ENCODE measurements at regions not wholly inside any gene's neighbourhood (a gene's known extent, or its start where the extent isn't known, plus 50 kb on each side); places are given as distances from the start of the nearest gene placed in this dataset.

DNA sequence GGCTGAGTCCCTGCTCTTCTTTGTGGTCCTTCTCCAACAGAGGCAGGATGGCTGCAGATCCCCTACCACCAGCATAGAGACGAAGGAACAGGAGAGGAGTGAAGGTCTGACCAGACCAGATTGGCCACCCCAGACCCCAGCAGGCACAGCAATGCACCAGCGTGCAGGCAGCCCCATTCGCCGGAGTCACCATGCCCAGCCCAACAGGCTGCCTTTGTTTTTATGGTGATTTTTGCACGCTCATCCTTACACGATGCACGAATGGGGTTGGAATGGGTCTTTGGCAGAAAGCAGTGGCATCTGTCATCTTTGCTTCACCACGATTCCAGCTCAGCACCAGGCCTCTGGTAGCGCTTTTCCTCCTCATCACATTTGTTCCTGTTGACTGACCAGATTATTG lies 427.6 kb downstream of the INHBA start:
- Histone ChIP-seq H3K4me1 (ENCODE audit: control insufficient read depth in 1 of 2, insufficient read depth in 2 of 2, low read length in 2 of 2) (no peaks in the 10 kb centered on the region), H3K4me2 (replicated peaks; ENCODE audit: extremely low read depth, low read length, poor library complexity, severe bottlenecking) (no peak overlapping the region), H3K79me2 (ENCODE audit: insufficient read depth, low read length) (no peaks in the 10 kb centered on the region), H3K4me3 (replicated peaks in 1 of 3; ENCODE audit: low read depth in 2 of 3, low read length in 3 of 3) (no peak overlapping the region), H3K9ac (ENCODE audit: insufficient read depth, low read length, poor library complexity, severe bottlenecking) (no peak overlapping the region), H2AFZ (ENCODE audit: insufficient read depth, low read depth, low read length, poor library complexity, severe bottlenecking) (no peak overlapping the region), H3K27ac (ENCODE audit: low read depth in 1 of 2, low read length in 2 of 2) (no peak overlapping the region), H3K9me3 (replicated peaks in 1 of 2; ENCODE audit: control insufficient read depth in 1 of 2, insufficient read depth in 1 of 2, low read length in 2 of 2) (no peaks in the 10 kb centered on the region), H4K20me1 (ENCODE audit: insufficient read depth, low read length) (no peaks in the 10 kb centered on the region), H3K27me3 (ENCODE audit: control insufficient read depth in 2 of 2, insufficient read depth in 2 of 2, low read length in 2 of 2) (no peaks in the 10 kb centered on the region), H3K36me3 (replicated peaks in 1 of 2; ENCODE audit: control insufficient read depth in 1 of 2, insufficient read depth in 2 of 2, low read length in 2 of 2) (no peaks in the 10 kb centered on the region)
- no peaks in the 10 kb centered on the region for H3K36me3 Mint-ChIP-seq
- H3K4me3 Mint-ChIP-seq = no peak overlapping the region
- H3K27ac Mint-ChIP-seq = no peak overlapping the region
- DNase-seq = no peak
- intact Hi-C loops (cut with micrococcal nuclease) = no loop called here
- 98% methylated on average over 8 of the region's 9 CpGs for WGBS (ENCODE audit: insufficient coverage)
- no peaks in the 10 kb centered on the region for H3K4me1 Mint-ChIP-seq
- TF ChIP-seq, protein P1, sequence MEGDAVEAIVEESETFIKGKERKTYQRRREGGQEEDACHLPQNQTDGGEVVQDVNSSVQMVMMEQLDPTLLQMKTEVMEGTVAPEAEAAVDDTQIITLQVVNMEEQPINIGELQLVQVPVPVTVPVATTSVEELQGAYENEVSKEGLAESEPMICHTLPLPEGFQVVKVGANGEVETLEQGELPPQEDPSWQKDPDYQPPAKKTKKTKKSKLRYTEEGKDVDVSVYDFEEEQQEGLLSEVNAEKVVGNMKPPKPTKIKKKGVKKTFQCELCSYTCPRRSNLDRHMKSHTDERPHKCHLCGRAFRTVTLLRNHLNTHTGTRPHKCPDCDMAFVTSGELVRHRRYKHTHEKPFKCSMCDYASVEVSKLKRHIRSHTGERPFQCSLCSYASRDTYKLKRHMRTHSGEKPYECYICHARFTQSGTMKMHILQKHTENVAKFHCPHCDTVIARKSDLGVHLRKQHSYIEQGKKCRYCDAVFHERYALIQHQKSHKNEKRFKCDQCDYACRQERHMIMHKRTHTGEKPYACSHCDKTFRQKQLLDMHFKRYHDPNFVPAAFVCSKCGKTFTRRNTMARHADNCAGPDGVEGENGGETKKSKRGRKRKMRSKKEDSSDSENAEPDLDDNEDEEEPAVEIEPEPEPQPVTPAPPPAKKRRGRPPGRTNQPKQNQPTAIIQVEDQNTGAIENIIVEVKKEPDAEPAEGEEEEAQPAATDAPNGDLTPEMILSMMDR (IDR thresholded peaks at IDR 0.05) = no peak
- H3K9me3 Mint-ChIP-seq = peaks cover 0 to 5% (median 2%) of the 10 kb centered on the region in 7 donors
- peaks cover 0 to 2% (median 0%) of the 10 kb centered on the region in 3 donors for H3K27me3 Mint-ChIP-seq (ENCODE audit: low read depth in 3 of 3)

DNA sequence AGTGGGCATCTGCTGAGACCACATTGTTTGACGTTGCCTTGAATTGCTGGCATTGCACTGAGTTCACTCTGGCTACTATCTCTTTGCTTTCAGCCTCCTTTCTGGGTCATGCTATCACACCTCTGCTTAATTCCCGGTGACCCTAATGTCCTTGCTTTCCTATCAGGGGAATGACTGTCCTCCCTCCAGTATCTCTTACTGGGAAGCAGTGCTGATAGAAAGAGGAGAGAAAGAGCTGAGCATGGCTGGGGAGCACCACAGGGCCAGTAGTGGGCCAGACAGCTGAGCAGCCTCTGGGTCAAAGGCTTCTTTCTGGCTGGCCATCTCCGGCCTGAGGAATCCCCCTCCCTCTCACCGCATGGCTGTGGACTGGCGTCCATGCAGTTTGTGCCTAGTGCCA lies 428.7 kb downstream of the INHBA start:
- no peaks in the 10 kb centered on the region for H3K9me3 ChIP-seq (replicated peaks in 1 of 2; ENCODE audit: control insufficient read depth in 1 of 2, insufficient read depth in 1 of 2, low read length in 2 of 2)
- no peak overlapping the region for H3K9ac ChIP-seq (ENCODE audit: insufficient read depth, low read length, poor library complexity, severe bottlenecking)
- H3K4me3 Mint-ChIP-seq = no peak overlapping the region
- peaks cover 0 to 2% (median 0%) of the 10 kb centered on the region in 3 donors for H3K27me3 Mint-ChIP-seq (ENCODE audit: low read depth in 3 of 3)
- TF ChIP-seq, protein P1 (IDR thresholded peaks at IDR 0.05) = no peak
- H3K27ac Mint-ChIP-seq = no peak overlapping the region
- H3K4me1 Mint-ChIP-seq = no peaks in the 10 kb centered on the region
- 95% methylated on average over 4 of the region's 5 CpGs for WGBS (ENCODE audit: insufficient coverage)
- intact Hi-C loops (cut with micrococcal nuclease) = no loop called here
- no peaks in the 10 kb centered on the region for H4K20me1 ChIP-seq (ENCODE audit: insufficient read depth, low read length)
- no peak for DNase-seq
- H2AFZ ChIP-seq (ENCODE audit: insufficient read depth, low read depth, low read length, poor library complexity, severe bottlenecking) = no peak overlapping the region
- peaks cover 0 to 5% (median 0%) of the 10 kb centered on the region in 7 donors for H3K9me3 Mint-ChIP-seq
- no peaks in the 10 kb centered on the region for H3K36me3 Mint-ChIP-seq
- no peaks in the 10 kb centered on the region for H3K4me1 ChIP-seq (ENCODE audit: control insufficient read depth in 1 of 2, insufficient read depth in 2 of 2, low read length in 2 of 2)
- H3K4me3 ChIP-seq (replicated peaks in 1 of 3; ENCODE audit: low read depth in 2 of 3, low read length in 3 of 3) = no peak overlapping the region
- no peaks in the 10 kb centered on the region for H3K27me3 ChIP-seq (ENCODE audit: control insufficient read depth in 2 of 2, insufficient read depth in 2 of 2, low read length in 2 of 2)
- H3K4me2 ChIP-seq (replicated peaks; ENCODE audit: extremely low read depth, low read length, poor library complexity, severe bottlenecking) = no peak overlapping the region
- no peaks in the 10 kb centered on the region for H3K36me3 ChIP-seq (replicated peaks in 1 of 2; ENCODE audit: control insufficient read depth in 1 of 2, insufficient read depth in 2 of 2, low read length in 2 of 2)
- H3K27ac ChIP-seq (ENCODE audit: low read depth in 1 of 2, low read length in 2 of 2) = no peak overlapping the region
- H3K79me2 ChIP-seq (ENCODE audit: insufficient read depth, low read length) = no peaks in the 10 kb centered on the region

All from CD14-positive monocyte (primary cell).